ENCODE measurements at regions not wholly inside any gene's neighbourhood (a gene's known extent, or its start where the extent isn't known, plus 50 kb on each side); places are given as distances from the start of the nearest gene placed in this dataset.

- TF ChIP-seq MXI1 (IDR thresholded peaks at IDR 0.05; ENCODE audit: low read depth, low read length) (no peak), SMC3 (IDR thresholded peaks at IDR 0.05; ENCODE audit: borderline replicate concordance, low read length) (no peak), HDAC6 (IDR thresholded peaks at IDR 0.05; ENCODE audit: unreplicated experiment) (no peak), CREM (IDR thresholded peaks at IDR 0.05; ENCODE audit: low read depth) (no peak), SKIL (IDR thresholded peaks at IDR 0.05; ENCODE audit: low read depth, poor library complexity, severe bottlenecking) (no peak), CBX5 (IDR thresholded peaks at IDR 0.05; ENCODE audit: low read depth) (no peak)
- TF ChIP-seq, protein P1, sequence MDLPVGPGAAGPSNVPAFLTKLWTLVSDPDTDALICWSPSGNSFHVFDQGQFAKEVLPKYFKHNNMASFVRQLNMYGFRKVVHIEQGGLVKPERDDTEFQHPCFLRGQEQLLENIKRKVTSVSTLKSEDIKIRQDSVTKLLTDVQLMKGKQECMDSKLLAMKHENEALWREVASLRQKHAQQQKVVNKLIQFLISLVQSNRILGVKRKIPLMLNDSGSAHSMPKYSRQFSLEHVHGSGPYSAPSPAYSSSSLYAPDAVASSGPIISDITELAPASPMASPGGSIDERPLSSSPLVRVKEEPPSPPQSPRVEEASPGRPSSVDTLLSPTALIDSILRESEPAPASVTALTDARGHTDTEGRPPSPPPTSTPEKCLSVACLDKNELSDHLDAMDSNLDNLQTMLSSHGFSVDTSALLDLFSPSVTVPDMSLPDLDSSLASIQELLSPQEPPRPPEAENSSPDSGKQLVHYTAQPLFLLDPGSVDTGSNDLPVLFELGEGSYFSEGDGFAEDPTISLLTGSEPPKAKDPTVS (IDR thresholded peaks at IDR 0.05; ENCODE audit: low read depth, low read length) = no peak
These were observed 155.9 kb downstream of the OXSM start (continued) for GRCh38 chr3:25945836-25946235.

DNA sequence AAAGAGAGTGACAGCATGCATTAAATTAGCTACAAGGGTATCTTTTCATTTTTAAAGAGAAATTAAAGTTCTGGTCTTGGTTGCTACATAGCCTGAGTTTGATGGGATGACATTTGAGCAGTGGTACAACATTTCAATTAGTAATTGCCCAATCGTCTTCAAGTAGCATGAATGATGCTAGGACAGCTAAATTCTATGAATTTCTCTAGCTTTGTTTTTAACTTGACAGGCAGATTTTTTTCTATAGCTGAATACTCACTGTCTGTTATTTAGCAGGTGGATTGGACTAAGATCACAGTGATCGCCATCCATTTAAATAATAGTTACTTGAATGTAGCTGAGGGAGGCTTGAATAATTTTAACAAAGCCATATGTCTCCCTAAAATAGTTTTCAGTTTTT is 162.2 kb downstream of the OXSM start:
- whole genome bisulfite sequencing (ENCODE audit: insufficient coverage, insufficient replicate concordance, low lambda C conversion rate, missing lambda C conversion rate) = 44% methylated on average over 2 of the region's 2 CpGs
- no peak for FAIRE-seq

More for the DNA sequence above, 162.2 kb downstream of the OXSM start:
- in situ Hi-C loops (cut with MboI) = no loop called here
- intact Hi-C loops (cut with micrococcal nuclease; ENCODE audit: unreplicated experiment) = no loop called here
- Histone ChIP-seq H3K27me3 (replicated peaks in 1 of 2; ENCODE audit: control insufficient read depth in 2 of 2, insufficient read depth in 2 of 2, low read length in 1 of 2) (no peaks in the 10 kb centered on the region), H3K27ac (ENCODE audit: control insufficient read depth, insufficient read depth) (no peak overlapping the region), H4K20me1 (ENCODE audit: control insufficient read depth, insufficient read depth) (no peaks in the 10 kb centered on the region), H3K9me3 (replicated peaks; ENCODE audit: control insufficient read depth, insufficient read depth, low read length) (no peaks in the 10 kb centered on the region), H3K9ac (ENCODE audit: control insufficient read depth, insufficient read depth, low read length) (no peak overlapping the region), H3K4me1 (ENCODE audit: control insufficient read depth, insufficient read depth, low read length) (no peaks in the 10 kb centered on the region), H3K36me3 (ENCODE audit: control insufficient read depth in 2 of 2, insufficient read depth in 2 of 2, low read length in 1 of 2) (no peaks in the 10 kb centered on the region), H3K79me2 (ENCODE audit: control insufficient read depth, insufficient read depth, low read length) (no peaks in the 10 kb centered on the region), H3K4me2 (ENCODE audit: control insufficient read depth, insufficient read depth) (no peak overlapping the region), H3K4me3 (no peak overlapping the region), H2AFZ (ENCODE audit: control insufficient read depth, low read depth, low read length) (no peak overlapping the region)
- CTCF ChIA-PET = no interaction called here
- RAD21 ChIA-PET (ENCODE audit: unreplicated experiment) = no interaction called here
- BruUV-seq (replicated peaks) = no TSS peak
- DNase-seq (ENCODE audit: low read depth, low spot score) (no peak), ATAC-seq (no peak)
- SMC1A ChIA-PET (ENCODE audit: uncharacterized antibody, unreplicated experiment) = no interaction called here
- TF ChIP-seq TBL1XR1 (IDR thresholded peaks at IDR 0.05; ENCODE audit: low read depth, low read length) (no peak), NKRF (conservative IDR thresholded peaks at IDR 0.05) (no peak), MEF2A (IDR thresholded peaks at IDR 0.05; ENCODE audit: insufficient read depth, low read depth, low read length) (no peak), GABPA (IDR thresholded peaks at IDR 0.05; ENCODE audit: low read depth) (no peak), HCFC1 (IDR thresholded peaks at IDR 0.05; ENCODE audit: low read length) (no peak), WRNIP1 (IDR thresholded peaks at IDR 0.05; ENCODE audit: borderline replicate concordance, low read depth, low read length) (no peak), BRCA1 (IDR thresholded peaks at IDR 0.05; ENCODE audit: low read depth, low read length) (no peak)
- TF ChIP-seq, protein P2, sequence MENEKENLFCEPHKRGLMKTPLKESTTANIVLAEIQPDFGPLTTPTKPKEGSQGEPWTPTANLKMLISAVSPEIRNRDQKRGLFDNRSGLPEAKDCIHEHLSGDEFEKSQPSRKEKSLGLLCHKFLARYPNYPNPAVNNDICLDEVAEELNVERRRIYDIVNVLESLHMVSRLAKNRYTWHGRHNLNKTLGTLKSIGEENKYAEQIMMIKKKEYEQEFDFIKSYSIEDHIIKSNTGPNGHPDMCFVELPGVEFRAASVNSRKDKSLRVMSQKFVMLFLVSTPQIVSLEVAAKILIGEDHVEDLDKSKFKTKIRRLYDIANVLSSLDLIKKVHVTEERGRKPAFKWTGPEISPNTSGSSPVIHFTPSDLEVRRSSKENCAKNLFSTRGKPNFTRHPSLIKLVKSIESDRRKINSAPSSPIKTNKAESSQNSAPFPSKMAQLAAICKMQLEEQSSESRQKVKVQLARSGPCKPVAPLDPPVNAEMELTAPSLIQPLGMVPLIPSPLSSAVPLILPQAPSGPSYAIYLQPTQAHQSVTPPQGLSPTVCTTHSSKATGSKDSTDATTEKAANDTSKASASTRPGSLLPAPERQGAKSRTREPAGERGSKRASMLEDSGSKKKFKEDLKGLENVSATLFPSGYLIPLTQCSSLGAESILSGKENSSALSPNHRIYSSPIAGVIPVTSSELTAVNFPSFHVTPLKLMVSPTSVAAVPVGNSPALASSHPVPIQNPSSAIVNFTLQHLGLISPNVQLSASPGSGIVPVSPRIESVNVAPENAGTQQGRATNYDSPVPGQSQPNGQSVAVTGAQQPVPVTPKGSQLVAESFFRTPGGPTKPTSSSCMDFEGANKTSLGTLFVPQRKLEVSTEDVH (IDR thresholded peaks at IDR 0.05; ENCODE audit: low read depth, partially characterized antibody) = no peak
- POLR2A ChIA-PET = no interaction called here
